Cardiac fibroblast (primary cell): ENCODE measurements at regions not wholly inside any gene's neighbourhood (a gene's known extent, or its start where the extent isn't known, plus 50 kb on each side); places are given as distances from the start of the nearest gene placed in this dataset.

Source experiments
- DNase-seq, 2 donors: peaks; one replicate each; pipeline versions ENCODE4 v3.0.0 to v3.0.0-alpha.2; 2010; ENCODE audit warnings: low read depth in 2 of 2
- H3K4me3 ChIP-seq, 2 donors: replicated peaks in 1 of 2; 1 replicate in 1 of 2; 2 replicates in 1 of 2; pipeline ENCODE4 v1.5.1; 2011; ENCODE audit warnings: low read depth in 2 of 2, low read length in 2 of 2, mild to moderate bottlenecking in 2 of 2, moderate library complexity in 1 of 2
- CTCF ChIP-seq: IDR thresholded peaks from one replicate; pipeline ENCODE4 v1.5.1; 2011; ENCODE audit warnings: low read depth, mild to moderate bottlenecking, low read length, inconsistent platforms

GRCh38 chr11:92907671-92908070 lies 61.8 kb upstream of the MTNR1B start:
- TF ChIP-seq CTCF: no peak
- DNase-seq: no peak
- no peak overlapping the region for H3K4me3 ChIP-seq

GRCh38 chr11:92909214-92909613 lies 60.2 kb upstream of the MTNR1B start:
- no peak overlapping the region for H3K4me3 ChIP-seq

GRCh38 chr11:92911478-92911877 lies 58.0 kb upstream of the MTNR1B start:
- DNase-seq: no peak
- no peak for TF ChIP-seq CTCF
- no peak overlapping the region for H3K4me3 ChIP-seq

More at GRCh38 chr11:92909214-92909613, 60.2 kb upstream of the MTNR1B start:
- no peak for DNase-seq
- TF ChIP-seq CTCF: no peak

GRCh38 chr11:92915551-92915950 lies 53.9 kb upstream of the MTNR1B start:
- no peak overlapping the region for H3K4me3 ChIP-seq
- TF ChIP-seq CTCF: no peak
- DNase-seq: no peak

- TF ChIP-seq CTCF: no peak
- DNase-seq: no peak
- H3K4me3 ChIP-seq: no peak overlapping the region
These were observed 53.2 kb upstream of the MTNR1B start for GRCh38 chr11:92916299-92916698.

- no peak for TF ChIP-seq CTCF
- H3K4me3 ChIP-seq: no peak overlapping the region
- no peak for DNase-seq
These were observed 51.5 kb upstream of the MTNR1B start for GRCh38 chr11:92917927-92918326.

GRCh38 chr11:92919048-92919447 lies 50.4 kb upstream of the MTNR1B start:
- no peak for TF ChIP-seq CTCF
- DNase-seq: no peak
- no peak overlapping the region for H3K4me3 ChIP-seq
